NCI-H2171 (cell line): ENCODE measurements at regions not wholly inside any gene's neighbourhood (a gene's known extent, or its start where the extent isn't known, plus 50 kb on each side); places are given as distances from the start of the nearest gene placed in this dataset.
"Not testable (repeated sequence)": the region's sequence is repeated elsewhere in the genome, so short reads cannot be mapped to it uniquely, and the experiment has no call there.

Source experiments
- DNase-seq: peaks from one replicate; lab custom pipeline; 2025; lab: John Stamatoyannopoulos, UW

DNA sequence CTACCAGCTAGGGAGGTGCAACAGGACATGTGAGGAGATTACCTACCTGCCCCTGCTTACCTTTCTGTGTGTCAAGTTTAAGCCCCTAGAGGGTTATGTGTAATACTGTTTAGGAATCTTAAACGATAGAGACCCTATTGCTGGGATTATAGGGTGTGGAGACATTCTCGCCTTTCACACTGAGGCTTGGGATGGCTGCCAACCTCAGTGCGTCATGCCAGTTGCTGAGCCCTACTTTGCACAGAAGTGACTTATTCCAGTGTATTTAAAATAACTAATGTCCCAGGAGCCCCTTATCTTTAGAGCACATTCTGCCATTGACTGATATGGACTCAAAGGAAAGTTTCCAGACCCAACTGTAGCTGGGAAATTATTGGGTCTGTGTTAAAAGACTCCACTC, 76.6 kb upstream of the XPA start:
- no peak for DNase-seq

DNA sequence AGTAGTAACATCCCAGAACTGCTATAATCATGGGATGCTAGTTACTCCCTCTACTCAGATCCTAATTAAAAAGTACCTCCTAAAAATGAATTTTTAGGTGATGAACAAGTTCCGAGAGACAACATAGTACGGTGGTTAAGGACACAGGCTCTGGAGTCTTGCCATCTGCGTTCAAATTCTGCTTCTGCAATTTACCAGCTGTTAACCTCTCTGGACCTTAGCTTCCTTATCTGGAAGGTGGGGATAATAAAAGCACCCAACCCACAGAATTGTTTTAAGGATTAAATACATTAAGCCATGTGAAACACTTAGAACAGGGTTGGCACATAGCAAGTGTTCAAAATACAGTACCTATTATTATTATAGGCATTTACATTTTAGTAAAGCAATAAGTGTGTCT, 77.5 kb upstream of the XPA start:
- no peak for DNase-seq

DNA sequence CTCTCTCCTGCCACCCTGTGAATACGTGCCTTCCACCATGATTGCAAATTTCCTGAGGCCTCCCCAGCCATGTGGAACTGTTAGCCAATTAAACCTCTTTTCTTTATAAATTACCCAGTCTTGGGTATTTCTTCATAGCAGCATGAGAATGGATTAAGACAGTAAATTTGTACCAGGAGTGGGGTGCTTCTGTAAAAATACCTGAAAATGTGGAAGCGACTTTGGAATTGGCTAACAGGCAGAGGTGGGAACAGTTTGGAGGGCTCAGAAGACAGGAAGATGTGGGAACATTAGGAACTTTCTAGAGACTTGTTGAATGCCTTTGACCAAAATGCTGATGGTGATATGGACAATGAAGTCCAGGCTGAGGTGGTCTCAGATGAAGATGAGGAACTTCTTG, 74.3 kb upstream of the FOXE1 start:
- DNase-seq: not testable (repeated sequence)

DNA sequence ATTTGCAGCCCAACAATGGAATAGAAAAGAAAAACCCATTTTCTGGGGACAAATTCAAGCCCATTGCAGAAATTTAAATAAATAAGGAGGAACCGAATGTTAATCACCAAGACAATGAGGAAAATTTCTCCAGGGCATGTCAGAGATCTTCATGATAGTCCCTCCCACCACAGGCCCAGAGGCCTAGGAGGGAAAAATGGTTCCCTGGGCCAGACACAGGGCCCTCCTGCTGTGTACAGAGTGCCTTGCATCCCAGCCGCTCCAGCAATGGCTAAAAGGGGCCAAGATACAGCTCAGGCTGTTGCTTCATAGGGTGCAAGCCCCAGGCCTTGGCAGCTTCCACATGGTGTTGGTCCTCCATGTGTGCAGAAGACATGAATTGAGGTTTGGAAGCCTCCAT, 73.4 kb upstream of the FOXE1 start:
- no peak for DNase-seq

DNA sequence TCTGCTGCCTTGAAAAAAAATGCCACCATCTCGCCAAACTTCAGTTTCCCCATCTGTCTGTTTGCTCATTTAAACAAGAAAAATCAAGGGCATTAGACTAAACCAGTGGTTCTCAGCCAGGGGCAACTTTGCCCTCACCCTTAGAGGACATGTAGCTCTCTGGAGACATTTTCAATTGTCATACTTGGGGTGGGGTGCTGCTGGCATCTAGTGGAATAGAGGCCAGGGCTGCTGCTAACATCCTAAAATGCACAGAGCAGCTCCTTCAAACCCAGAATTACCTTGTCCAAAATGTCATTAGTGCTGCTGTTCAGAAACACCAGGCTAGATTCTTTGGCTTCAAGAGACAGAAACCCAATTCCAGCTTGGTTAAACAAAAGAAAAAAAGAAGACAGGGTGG, 71.1 kb upstream of the FOXE1 start:
- peak; percentile 26 for DNase-seq

DNA sequence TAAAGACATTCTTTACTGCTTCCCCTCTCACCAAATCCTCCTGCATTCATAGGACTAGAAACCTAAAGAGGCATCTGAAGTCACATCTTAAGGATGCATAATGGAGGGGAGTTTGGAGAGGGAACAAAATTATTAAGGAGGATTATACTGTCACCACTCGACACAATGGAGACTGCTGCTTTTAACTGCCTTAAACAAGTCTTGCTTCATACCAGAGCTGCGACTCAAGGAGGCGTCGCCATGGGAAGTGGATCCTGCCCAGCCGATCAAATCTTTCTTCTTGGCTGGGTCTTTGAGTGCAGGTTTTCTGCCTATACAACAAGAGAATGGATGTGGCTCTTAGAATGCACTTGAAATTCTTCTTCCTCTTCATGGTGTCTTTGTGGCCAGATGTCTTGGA, 66.7 kb upstream of the FOXE1 start:
- DNase-seq: no peak

DNA sequence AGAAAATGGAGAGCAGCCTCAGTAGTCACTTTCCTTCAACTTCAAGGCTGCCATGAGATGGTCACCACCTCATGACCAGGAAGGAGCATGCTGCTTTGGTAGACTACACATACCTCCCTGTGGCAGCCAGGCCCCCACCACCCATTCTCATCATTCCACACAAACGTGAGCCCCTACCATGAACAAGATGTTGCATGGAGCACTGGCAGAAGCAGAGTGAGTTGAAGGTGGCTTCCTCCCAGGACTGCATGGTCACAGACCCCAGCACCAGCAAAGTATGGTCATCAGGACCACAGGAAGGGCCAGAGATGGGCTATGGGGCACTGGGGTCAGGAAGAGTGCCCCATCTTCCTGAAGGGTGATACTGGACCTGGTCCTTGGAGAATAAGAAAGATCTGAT, 65.5 kb upstream of the FOXE1 start:
- DNase-seq: no peak

DNA sequence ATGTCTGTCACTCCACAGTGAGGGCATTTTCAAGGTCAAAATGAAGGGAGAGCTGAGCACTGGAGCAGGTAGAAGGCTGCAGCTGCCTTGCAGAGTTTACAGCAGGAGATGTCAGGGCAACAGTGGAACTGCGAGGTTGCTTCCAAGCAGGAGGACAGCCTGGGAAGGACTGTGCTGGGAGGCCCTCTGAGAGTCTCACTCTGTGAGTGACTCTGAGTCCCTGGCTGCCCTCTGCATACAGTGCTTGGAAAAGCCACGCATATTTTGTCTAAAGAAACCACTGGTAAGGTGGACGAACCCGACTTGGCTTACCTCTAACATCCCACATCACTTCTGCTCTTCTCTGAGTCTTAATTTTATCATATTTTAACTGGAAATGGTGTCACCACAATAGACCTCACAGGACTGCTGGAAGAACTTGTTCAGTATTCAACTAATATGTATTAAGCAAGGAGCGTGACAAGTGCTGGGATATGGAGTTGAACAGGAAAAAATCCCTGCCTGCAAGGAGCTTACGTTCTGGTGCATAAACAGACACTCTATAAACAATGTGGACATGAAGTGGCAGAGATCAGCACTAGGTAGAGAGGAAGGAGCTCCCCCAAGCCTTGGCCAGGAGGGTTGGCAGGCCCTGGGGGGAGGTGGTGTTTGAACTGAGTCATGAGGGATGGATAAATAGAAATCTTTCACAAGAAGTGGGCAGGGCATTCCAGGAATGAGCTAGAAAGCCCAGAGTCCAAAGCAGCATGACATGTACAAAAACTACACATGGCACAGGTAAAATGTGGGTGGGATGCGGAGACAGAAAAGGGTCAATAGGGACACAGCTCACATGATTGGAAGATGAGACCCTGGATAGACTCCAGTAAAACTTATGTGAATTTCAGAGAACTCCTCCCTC, 64.0 kb upstream of the FOXE1 start:
- DNase-seq: no peak

DNA sequence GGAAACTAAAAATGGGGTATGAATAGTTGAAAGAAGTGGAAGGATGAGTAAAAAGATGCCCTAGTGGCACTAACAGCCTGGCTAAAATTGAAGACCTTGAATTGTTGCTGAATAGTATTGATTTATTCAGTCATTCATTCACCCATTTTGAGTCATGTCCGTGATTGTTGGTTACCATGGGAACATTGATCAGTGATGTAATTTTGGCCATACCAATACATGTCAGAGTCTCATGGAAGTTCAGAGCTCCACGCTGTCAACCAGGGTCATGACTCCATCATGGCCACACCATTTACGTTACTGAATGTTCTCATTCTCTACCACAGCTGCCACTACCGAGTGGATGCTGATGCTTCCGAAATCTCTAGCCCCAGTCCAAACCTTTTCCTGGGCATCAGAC, 62.5 kb upstream of the FOXE1 start:
- DNase-seq: no peak

DNA sequence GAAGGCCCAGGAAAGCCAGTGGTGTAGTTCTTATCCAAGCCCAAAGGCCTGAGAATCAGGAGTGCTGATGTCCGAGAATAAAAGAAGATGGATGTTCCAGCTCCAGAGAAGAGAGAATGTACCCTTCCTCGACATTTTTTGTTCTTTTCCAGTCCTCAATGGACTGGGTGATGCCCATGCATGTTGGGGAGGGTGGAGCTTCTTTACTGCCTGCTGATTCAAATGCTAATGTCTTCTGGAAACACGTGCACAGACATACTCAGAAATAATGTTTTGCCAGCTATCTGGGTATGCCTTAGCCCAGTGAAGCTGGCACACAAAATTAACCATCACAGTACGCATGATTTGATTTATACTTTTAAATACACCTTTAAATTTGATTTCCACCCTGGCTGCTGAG, 61.5 kb upstream of the FOXE1 start:
- no peak for DNase-seq

DNA sequence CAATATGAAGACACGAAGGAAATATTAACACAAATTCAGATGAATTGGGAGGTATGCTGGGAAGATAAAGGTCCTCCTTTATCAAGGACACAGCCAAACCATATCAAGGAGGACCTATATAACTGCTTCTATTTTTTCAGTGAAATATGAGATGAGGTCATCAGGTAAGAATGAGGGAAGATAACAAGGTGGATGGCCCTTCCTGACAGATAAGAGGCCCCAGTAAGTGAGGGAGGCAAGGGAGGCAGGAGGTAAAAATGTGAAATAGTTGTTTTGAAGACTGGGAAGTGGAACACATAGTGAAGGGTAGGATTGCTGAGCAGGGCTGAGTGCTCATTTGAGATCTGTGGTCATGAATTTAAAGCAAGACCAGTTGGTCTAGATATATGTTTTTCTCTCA, 60.0 kb upstream of the FOXE1 start:
- DNase-seq: no peak

DNA sequence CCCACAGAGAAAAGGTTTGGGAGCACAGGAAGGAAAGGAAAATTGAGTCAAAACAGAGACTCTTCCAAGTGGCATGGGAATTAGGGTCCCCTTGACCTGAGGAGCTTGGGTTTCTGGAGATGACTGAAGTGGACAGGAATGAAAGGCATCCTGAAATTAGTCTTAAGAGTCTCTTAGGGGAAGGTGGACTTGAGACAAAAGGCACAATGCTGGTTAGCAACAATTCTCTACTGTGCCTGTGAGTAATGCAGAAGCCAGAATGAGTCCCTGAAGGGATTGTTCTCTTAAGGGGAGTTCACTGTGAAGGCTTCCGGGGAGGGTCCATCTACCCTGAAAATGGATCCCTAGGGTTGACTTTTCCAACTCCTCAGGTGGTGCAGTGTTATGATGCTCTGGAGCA, 58.4 kb upstream of the FOXE1 start:
- DNase-seq: no peak

DNA sequence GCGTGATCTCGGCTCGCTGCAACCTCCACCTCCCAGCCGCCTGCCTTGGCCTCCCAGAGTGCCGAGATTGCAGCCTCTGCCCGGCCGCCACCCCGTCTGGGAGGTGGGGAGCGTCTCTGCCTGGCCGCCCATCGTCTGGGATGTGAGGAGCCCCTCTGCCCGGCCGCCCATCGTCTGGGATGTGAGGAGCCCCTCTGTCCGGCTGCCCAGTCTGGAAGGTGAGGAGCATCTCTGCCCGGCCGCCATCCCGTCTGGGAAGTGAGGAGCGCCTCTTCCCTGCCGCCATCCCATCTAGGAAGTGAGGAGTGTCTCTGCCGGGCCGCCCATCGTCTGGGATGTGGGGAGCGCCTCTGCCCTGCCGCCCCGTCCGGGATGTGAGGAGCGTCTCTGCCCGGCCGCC, 56.9 kb upstream of the FOXE1 start:
- DNase-seq: not testable (repeated sequence)

DNA sequence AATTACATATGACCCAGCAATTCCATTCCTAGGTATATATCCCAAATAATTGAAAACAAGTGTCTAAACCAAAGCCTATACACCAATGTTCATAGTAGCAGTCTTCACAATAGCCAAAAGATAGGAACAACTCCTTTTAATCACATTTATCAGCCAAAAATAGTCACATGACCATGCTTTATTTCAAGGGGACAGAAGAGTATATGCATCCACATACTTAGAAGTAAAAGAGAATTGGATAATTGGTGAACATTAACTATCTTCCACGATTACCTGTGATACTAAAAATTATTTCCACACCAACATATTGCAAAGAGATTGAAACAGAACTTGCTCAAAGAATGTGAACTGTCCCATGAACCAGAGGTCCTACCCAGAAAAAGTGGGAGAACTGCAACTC, 51.8 kb upstream of the FOXE1 start:
- DNase-seq: no peak

DNA sequence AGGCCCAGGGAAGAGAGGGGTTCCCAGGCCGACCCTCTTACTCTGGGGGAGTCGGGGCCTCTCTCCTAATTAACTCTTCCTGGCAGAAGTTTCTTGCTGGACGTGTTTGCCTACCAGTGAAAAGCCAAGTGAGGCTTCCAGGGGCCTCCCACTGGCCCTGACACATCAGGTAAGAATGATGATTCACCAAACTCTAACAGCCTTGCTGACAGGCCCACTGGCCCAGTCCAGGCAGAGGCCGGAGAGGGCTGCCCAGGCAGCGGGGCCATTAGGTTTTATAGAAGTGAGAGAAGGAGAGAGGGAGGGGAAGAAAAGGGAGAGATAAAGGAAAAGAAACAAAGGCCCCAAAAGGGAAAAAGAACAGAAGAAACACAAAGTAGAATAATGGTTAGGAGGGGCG, 50.8 kb upstream of the FOXE1 start:
- no peak for DNase-seq

DNA sequence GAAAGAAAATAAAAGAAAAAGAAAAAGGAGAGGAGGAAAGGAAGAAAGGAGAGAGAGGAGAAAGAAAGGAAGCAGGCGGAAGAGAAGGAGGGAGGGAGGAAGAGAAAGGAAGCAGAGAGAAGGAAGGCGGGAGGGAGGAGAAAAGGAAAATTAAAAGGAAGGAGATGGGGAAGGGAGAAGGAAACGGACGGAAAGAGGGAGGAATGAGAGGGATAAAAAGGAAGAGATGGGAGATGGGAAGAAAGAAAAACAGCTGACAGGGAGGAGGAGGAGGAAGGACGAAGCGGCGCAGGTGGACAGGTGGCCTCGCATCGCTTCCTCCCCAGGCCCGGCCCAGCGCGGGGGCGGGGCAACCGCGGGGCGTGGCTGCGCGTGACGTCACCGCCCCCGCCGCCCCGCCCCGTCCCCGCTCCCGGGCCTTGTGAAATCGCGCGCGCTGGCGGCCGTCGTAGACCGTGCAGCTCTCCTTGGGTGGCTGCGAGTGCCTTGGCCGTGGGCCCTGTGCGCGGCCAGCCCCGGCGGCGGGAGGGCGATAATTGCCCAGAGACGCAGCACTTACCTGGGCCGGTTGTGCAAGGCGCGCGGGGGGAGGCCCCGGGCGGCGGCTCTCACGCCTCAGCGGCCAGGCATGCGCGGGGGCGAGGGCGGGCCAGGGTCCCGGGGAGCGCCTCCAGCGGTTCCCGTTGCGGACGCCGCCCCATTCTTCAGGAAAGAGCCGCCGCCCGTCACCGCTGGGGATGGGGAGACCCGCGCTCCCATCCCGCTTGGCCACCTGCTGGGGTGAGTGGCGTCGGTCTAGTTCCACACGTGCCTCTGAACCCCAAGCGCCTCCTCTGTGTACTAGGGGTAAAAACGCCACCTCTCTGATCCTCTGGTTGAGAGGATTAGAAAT, 49.6 kb upstream of the FOXE1 start:
- DNase-seq: peak; percentile 80
